Omental fat pad (tissue), 3 donors: ENCODE measurements at regions not wholly inside any gene's neighbourhood (a gene's known extent, or its start where the extent isn't known, plus 50 kb on each side); places are given as distances from the start of the nearest gene placed in this dataset. TPM values are rescaled to one million over a fixed set of nuclear protein-coding genes. Genes with fewer than 3 reads are reported as not detected.

Experiments used
- ATAC-seq: fragments of 150-250 bp; one replicate; pipeline ENCODE4 v1.9.1; 2016; ENCODE audit warnings: mild to moderate bottlenecking, moderate library complexity; ENCODE audit not compliant: low FRiP score
- DNase-seq: peaks from one replicate; pipeline ENCODE4 v3.0.0-alpha.2; 2019; ENCODE audit warnings: low spot score
- CTCF ChIP-seq, 3 donors: fragments of 450-650 bp; IDR thresholded peaks; one replicate each; pipeline ENCODE4 v1.5.1; 2016 to 2017; ENCODE audit warnings: antibody characterized with exemption in 3 of 3, mild to moderate bottlenecking in 3 of 3, moderate library complexity in 2 of 3
- small RNA-seq: library from RNA; depleted of rRNA; stranded (forward); fragments of <200 nt; gene quantifications from one replicate; pipeline ENCODE3, GENCODE V24; 2016

- no peak for TF ChIP-seq CTCF (IDR thresholded peaks at IDR 0.05)
- ATAC-seq (no peak), DNase-seq (no peak)
Observed at GRCh38 chr13:44321961-44322360, 51.7 kb upstream of the SERP2 start.

GRCh38 chr13:44322928-44323327 lies 50.7 kb upstream of the SERP2 start:
- DNase-seq (no peak), ATAC-seq (no peak)
- TF ChIP-seq CTCF (IDR thresholded peaks at IDR 0.05) = no peak

- DNase-seq (no peak), ATAC-seq (no peak)
- TF ChIP-seq CTCF (IDR thresholded peaks at IDR 0.05) = no peak
Observed at GRCh38 chr13:44323754-44324153, 49.9 kb upstream of the SERP2 start.

Small RNAs in the stretch of these regions (small RNA-seq; reads per million reads assigned to genes)
- gene MIR8079 = not detected
